ENCODE measurements at regions not wholly inside any gene's neighbourhood (a gene's known extent, or its start where the extent isn't known, plus 50 kb on each side); places are given as distances from the start of the nearest gene placed in this dataset.

DNA sequence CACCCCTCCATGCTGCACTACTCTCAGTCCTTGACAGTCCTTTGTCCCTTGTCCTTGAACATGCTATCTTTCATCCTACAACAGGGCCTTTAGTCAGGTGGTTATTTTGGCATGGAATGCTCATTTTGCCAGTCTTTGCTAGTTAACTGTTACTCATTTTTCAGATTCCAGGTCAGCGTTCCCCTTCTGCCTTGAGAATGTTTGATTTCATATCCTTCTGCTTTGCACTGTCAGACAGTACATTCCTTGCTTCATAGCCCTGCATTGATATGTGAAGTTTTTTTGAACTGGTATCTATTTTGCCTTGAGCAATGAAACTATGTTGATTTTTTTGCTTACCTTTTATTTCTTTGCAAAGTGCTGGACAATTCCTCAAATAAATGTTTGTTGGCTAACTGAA lies 638.2 kb upstream of the SEMA6A start:
- Mint-ChIP-seq H3K27ac (no peak overlapping the region), H3K36me3 (peaks cover 6% of the 10 kb centered on the region), H3K4me1 (peaks cover 7% of the 10 kb centered on the region), H3K9me3 (peaks cover 11% of the 10 kb centered on the region), H3K4me3 (no peak overlapping the region), H3K27me3 (ENCODE audit: low read depth) (no peaks in the 10 kb centered on the region)
- ATAC-seq = no peak
- no peak for TF ChIP-seq ZNF232 (CRISPR knock-in tag; IDR thresholded peaks at IDR 0.05)
- TF ChIP-seq ZNF317 (CRISPR knock-in tag; IDR thresholded peaks at IDR 0.05; ENCODE audit: borderline replicate concordance, low read depth) = no peak
- TF ChIP-seq, protein P1, sequence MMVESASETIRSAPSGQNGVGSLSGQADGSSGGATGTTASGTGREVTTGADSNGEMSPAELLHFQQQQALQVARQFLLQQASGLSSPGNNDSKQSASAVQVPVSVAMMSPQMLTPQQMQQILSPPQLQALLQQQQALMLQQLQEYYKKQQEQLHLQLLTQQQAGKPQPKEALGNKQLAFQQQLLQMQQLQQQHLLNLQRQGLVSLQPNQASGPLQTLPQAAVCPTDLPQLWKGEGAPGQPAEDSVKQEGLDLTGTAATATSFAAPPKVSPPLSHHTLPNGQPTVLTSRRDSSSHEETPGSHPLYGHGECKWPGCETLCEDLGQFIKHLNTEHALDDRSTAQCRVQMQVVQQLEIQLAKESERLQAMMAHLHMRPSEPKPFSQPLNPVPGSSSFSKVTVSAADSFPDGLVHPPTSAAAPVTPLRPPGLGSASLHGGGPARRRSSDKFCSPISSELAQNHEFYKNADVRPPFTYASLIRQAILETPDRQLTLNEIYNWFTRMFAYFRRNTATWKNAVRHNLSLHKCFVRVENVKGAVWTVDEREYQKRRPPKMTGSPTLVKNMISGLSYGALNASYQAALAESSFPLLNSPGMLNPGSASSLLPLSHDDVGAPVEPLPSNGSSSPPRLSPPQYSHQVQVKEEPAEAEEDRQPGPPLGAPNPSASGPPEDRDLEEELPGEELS (CRISPR knock-in tag; IDR thresholded peaks at IDR 0.05) = no peak
- no peak for TF ChIP-seq RELA (CRISPR knock-in tag; IDR thresholded peaks at IDR 0.05; ENCODE audit: borderline replicate concordance)
- TF ChIP-seq, protein P2, sequence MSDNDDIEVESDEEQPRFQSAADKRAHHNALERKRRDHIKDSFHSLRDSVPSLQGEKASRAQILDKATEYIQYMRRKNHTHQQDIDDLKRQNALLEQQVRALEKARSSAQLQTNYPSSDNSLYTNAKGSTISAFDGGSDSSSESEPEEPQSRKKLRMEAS (CRISPR knock-in tag; IDR thresholded peaks at IDR 0.05) = no peak
- no peak for TF ChIP-seq ZBTB21 (CRISPR knock-in tag; IDR thresholded peaks at IDR 0.05; ENCODE audit: borderline replicate concordance)
- TF ChIP-seq, protein P3, sequence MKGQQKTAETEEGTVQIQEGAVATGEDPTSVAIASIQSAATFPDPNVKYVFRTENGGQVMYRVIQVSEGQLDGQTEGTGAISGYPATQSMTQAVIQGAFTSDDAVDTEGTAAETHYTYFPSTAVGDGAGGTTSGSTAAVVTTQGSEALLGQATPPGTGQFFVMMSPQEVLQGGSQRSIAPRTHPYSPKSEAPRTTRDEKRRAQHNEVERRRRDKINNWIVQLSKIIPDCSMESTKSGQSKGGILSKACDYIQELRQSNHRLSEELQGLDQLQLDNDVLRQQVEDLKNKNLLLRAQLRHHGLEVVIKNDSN (CRISPR knock-in tag; IDR thresholded peaks at IDR 0.05) = no peak
- TF ChIP-seq, protein P4, sequence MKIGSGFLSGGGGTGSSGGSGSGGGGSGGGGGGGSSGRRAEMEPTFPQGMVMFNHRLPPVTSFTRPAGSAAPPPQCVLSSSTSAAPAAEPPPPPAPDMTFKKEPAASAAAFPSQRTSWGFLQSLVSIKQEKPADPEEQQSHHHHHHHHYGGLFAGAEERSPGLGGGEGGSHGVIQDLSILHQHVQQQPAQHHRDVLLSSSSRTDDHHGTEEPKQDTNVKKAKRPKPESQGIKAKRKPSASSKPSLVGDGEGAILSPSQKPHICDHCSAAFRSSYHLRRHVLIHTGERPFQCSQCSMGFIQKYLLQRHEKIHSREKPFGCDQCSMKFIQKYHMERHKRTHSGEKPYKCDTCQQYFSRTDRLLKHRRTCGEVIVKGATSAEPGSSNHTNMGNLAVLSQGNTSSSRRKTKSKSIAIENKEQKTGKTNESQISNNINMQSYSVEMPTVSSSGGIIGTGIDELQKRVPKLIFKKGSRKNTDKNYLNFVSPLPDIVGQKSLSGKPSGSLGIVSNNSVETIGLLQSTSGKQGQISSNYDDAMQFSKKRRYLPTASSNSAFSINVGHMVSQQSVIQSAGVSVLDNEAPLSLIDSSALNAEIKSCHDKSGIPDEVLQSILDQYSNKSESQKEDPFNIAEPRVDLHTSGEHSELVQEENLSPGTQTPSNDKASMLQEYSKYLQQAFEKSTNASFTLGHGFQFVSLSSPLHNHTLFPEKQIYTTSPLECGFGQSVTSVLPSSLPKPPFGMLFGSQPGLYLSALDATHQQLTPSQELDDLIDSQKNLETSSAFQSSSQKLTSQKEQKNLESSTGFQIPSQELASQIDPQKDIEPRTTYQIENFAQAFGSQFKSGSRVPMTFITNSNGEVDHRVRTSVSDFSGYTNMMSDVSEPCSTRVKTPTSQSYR (CRISPR knock-in tag; IDR thresholded peaks at IDR 0.05) = no peak
- TF ChIP-seq GTF2I (CRISPR knock-in tag; conservative IDR thresholded peaks at IDR 0.05) = no peak
- TF ChIP-seq FOXJ3 (CRISPR knock-in tag; IDR thresholded peaks at IDR 0.05; ENCODE audit: borderline replicate concordance) = no peak
- TF ChIP-seq MYBL2 (CRISPR knock-in tag; IDR thresholded peaks at IDR 0.05) = no peak
- TF ChIP-seq HMGA2 (CRISPR knock-in tag; IDR thresholded peaks at IDR 0.05) = no peak
- ChIA-PET POLR2A (no interaction called here), CTCF (no interaction called here)
- DNase-seq (ENCODE audit: low spot score) = no peak

DNA sequence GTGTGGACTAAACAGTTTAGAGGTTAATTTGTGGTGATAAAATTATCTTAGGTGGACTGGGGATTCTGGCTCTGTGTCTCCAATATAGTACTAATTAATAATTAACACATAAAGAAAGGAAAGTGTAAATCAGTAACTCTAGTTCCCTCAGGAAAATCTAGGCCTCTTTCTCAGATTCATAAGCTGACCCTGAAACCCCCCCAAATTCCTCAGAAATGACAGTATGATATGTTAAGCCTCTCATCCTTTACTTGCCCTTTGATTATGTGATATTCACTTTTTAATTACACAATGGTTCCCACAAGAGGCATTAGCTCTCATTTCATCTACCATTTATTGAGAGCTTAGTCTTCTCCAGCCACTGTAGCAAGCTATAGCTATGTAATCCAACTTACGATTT lies 636.2 kb upstream of the SEMA6A start:
- Mint-ChIP-seq H3K4me3 (no peak overlapping the region), H3K4me1 (peaks cover 17% of the 10 kb centered on the region), H3K27ac (no peak overlapping the region), H3K36me3 (peaks cover 6% of the 10 kb centered on the region), H3K9me3 (peaks cover 11% of the 10 kb centered on the region), H3K27me3 (ENCODE audit: low read depth) (no peaks in the 10 kb centered on the region)
- ChIA-PET POLR2A (no interaction called here), CTCF (no interaction called here)
- DNase-seq (ENCODE audit: low spot score) (no peak), ATAC-seq (no peak)
- TF ChIP-seq EMX1 (CRISPR knock-in tag; IDR thresholded peaks at IDR 0.05) (no peak), PRRX2 (CRISPR knock-in tag; IDR thresholded peaks at IDR 0.05) (no peak), RELA (CRISPR knock-in tag; IDR thresholded peaks at IDR 0.05; ENCODE audit: borderline replicate concordance) (no peak), SOX15 (CRISPR knock-in tag; IDR thresholded peaks at IDR 0.05) (no peak), ZNF416 (CRISPR knock-in tag; IDR thresholded peaks at IDR 0.05) (no peak), SMAD3 (CRISPR knock-in tag; IDR thresholded peaks at IDR 0.05; ENCODE audit: borderline replicate concordance) (no peak), GTF2I (CRISPR knock-in tag; conservative IDR thresholded peaks at IDR 0.05) (no peak)
- TF ChIP-seq, protein P5, sequence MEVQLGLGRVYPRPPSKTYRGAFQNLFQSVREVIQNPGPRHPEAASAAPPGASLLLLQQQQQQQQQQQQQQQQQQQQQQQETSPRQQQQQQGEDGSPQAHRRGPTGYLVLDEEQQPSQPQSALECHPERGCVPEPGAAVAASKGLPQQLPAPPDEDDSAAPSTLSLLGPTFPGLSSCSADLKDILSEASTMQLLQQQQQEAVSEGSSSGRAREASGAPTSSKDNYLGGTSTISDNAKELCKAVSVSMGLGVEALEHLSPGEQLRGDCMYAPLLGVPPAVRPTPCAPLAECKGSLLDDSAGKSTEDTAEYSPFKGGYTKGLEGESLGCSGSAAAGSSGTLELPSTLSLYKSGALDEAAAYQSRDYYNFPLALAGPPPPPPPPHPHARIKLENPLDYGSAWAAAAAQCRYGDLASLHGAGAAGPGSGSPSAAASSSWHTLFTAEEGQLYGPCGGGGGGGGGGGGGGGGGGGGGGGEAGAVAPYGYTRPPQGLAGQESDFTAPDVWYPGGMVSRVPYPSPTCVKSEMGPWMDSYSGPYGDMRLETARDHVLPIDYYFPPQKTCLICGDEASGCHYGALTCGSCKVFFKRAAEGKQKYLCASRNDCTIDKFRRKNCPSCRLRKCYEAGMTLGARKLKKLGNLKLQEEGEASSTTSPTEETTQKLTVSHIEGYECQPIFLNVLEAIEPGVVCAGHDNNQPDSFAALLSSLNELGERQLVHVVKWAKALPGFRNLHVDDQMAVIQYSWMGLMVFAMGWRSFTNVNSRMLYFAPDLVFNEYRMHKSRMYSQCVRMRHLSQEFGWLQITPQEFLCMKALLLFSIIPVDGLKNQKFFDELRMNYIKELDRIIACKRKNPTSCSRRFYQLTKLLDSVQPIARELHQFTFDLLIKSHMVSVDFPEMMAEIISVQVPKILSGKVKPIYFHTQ (CRISPR knock-in tag; IDR thresholded peaks at IDR 0.05) = no peak
- TF ChIP-seq, protein P6, sequence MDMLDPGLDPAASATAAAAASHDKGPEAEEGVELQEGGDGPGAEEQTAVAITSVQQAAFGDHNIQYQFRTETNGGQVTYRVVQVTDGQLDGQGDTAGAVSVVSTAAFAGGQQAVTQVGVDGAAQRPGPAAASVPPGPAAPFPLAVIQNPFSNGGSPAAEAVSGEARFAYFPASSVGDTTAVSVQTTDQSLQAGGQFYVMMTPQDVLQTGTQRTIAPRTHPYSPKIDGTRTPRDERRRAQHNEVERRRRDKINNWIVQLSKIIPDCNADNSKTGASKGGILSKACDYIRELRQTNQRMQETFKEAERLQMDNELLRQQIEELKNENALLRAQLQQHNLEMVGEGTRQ (CRISPR knock-in tag; IDR thresholded peaks at IDR 0.05) = no peak
- TF ChIP-seq, protein P7, sequence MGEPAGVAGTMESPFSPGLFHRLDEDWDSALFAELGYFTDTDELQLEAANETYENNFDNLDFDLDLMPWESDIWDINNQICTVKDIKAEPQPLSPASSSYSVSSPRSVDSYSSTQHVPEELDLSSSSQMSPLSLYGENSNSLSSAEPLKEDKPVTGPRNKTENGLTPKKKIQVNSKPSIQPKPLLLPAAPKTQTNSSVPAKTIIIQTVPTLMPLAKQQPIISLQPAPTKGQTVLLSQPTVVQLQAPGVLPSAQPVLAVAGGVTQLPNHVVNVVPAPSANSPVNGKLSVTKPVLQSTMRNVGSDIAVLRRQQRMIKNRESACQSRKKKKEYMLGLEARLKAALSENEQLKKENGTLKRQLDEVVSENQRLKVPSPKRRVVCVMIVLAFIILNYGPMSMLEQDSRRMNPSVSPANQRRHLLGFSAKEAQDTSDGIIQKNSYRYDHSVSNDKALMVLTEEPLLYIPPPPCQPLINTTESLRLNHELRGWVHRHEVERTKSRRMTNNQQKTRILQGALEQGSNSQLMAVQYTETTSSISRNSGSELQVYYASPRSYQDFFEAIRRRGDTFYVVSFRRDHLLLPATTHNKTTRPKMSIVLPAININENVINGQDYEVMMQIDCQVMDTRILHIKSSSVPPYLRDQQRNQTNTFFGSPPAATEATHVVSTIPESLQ (CRISPR knock-in tag; IDR thresholded peaks at IDR 0.05) = no peak
- TF ChIP-seq, protein P8, sequence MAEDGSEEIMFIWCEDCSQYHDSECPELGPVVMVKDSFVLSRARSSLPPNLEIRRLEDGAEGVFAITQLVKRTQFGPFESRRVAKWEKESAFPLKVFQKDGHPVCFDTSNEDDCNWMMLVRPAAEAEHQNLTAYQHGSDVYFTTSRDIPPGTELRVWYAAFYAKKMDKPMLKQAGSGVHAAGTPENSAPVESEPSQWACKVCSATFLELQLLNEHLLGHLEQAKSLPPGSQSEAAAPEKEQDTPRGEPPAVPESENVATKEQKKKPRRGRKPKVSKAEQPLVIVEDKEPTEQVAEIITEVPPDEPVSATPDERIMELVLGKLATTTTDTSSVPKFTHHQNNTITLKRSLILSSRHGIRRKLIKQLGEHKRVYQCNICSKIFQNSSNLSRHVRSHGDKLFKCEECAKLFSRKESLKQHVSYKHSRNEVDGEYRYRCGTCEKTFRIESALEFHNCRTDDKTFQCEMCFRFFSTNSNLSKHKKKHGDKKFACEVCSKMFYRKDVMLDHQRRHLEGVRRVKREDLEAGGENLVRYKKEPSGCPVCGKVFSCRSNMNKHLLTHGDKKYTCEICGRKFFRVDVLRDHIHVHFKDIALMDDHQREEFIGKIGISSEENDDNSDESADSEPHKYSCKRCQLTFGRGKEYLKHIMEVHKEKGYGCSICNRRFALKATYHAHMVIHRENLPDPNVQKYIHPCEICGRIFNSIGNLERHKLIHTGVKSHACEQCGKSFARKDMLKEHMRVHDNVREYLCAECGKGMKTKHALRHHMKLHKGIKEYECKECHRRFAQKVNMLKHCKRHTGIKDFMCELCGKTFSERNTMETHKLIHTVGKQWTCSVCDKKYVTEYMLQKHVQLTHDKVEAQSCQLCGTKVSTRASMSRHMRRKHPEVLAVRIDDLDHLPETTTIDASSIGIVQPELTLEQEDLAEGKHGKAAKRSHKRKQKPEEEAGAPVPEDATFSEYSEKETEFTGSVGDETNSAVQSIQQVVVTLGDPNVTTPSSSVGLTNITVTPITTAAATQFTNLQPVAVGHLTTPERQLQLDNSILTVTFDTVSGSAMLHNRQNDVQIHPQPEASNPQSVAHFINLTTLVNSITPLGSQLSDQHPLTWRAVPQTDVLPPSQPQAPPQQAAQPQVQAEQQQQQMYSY (CRISPR knock-in tag; IDR thresholded peaks at IDR 0.05) = no peak
